Stimulated activated effector memory CD8-positive, alpha-beta T cell treated with anti-CD3 and anti-CD28 coated beads, Interleukin-12 subunit alpha, Interleukin-12 subunit beta, amount 100 ng/mL, for 72 hours (primary cell): ENCODE measurements at regions not wholly inside any gene's neighbourhood (a gene's known extent, or its start where the extent isn't known, plus 50 kb on each side); places are given as distances from the start of the nearest gene placed in this dataset.

Experiments
- ATAC-seq: fragments of 150-1000 bp; cut with Tn5 transposase; 2 replicates; pipeline ENCODE4 v1.10.0; 2021
- DNase-seq, 2 donors: peaks; one replicate each; pipeline ENCODE4 v3.0.0; 2021 to 2022; ENCODE audit warnings: low spot score in 2 of 2
- H3K27ac Mint-ChIP-seq: one replicate; pipeline ENCODE4 v1.8.0; 2022; ENCODE audit warnings: mild to moderate bottlenecking, mixed read lengths
- H3K36me3 Mint-ChIP-seq: one replicate; pipeline ENCODE4 v1.8.0; 2022; ENCODE audit warnings: mild to moderate bottlenecking, mixed read lengths
- H3K4me1 Mint-ChIP-seq: one replicate; pipeline ENCODE4 v1.8.0; 2022; ENCODE audit warnings: mixed read lengths
- H3K4me3 Mint-ChIP-seq: one replicate; pipeline ENCODE4 v1.8.0; 2022; ENCODE audit warnings: mild to moderate bottlenecking, mixed read lengths
- H3K9me3 Mint-ChIP-seq: one replicate; pipeline ENCODE4 v1.8.0; 2022; ENCODE audit warnings: mixed read lengths

DNA sequence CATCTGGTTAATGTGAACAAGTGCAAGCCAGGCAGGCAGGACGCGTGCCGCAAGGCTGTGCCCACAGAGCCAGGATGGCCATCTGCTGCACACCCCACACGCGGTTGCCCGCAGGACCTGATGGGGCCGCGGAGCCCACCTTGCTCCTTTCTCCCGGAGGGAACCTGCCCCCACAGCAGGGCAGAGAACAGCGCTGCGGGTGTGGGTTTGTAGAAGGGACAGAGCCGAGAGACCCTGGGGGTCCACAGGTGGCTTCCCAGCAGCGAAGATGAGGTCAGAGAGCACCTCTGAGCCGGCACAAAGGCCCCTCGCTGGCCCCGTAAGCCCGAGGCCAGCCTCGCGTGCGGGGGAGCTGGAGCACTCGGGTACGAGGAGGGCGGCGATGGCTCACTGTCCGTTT is 460.8 kb upstream of the SALL3 start:
- Mint-ChIP-seq H3K27ac (no peak overlapping the region), H3K9me3 (no peaks in the 10 kb centered on the region), H3K4me3 (no peak overlapping the region), H3K4me1 (no peaks in the 10 kb centered on the region), H3K36me3 (no peaks in the 10 kb centered on the region)
- DNase-seq = no peak
- ATAC-seq = no peak

DNA sequence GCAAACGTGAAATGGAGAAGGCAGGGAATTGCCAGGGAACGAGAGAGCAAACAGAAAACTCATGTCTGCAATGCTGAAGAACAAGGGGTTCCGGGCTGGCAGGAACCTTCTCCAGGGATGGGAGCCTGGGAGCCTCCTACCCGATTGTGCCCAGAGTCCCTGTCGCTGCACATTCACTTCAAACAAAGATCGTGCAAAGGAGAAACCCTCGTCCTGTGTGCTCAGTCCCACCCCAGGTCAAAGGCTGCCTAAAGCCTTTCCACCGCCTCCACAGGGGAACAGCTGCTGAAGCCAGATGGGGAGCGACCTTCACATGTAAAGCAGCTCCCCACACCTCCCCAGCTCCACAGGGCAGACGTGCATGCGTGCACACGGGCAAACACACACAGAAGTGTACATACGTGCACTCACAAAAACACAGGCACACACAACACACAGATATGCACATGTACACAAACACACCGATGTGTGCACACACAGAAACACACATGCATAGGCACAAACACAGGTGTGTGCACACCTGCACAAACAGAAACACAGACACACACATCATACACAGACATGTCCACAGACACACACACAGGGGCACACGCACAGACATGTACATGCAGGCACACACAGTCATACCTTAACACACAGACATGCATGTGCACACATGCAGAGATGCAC is 460.1 kb upstream of the SALL3 start:
- Mint-ChIP-seq H3K36me3 (no peaks in the 10 kb centered on the region), H3K27ac (no peak overlapping the region), H3K4me1 (no peaks in the 10 kb centered on the region), H3K9me3 (no peaks in the 10 kb centered on the region), H3K4me3 (no peak overlapping the region)
- no peak for ATAC-seq
- no peak for DNase-seq

DNA sequence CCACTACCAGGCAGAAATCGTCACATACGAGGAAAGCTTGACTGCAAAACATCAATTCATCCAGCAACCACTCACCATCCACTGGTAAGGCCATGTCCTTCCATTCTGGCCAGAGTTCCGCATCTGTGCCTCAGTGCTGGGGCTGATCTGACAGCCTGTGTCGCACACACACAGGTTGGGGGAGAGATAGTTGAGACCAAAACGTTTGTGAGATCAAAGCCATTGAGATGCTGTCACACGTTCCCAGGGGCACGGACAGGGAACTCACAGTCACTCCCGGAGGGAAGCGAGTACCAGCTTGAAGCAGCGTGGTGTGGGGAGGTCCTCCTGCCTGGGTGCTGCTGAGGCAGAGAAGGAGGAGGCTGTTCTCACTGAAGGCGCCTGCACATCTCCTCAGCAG is 458.5 kb upstream of the SALL3 start:
- H3K9me3 Mint-ChIP-seq = no peaks in the 10 kb centered on the region
- no peaks in the 10 kb centered on the region for H3K4me1 Mint-ChIP-seq
- ATAC-seq (no peak), DNase-seq (no peak)
- H3K27ac Mint-ChIP-seq = no peak overlapping the region
- no peaks in the 10 kb centered on the region for H3K36me3 Mint-ChIP-seq
- no peak overlapping the region for H3K4me3 Mint-ChIP-seq

DNA sequence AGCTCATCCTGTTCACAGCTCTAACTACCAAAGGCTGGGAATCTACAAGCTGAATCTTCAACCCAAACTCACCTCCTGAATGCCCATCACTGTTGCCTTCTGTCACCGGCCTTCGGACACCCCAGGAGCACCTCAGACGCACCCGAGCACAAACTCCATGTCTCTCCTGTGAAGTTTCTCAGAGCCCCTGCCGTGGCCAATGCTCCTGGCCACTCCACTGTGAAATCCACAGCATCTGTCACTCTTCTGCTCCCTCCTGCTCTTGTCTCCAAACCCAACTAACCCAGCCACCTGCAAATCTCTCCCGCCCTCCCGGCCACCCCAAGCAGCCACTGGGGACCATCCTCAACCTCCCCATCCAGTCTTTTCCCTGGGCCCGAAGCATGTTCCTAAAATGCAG is 457.9 kb upstream of the SALL3 start:
- DNase-seq (no peak), ATAC-seq (no peak)
- H3K27ac Mint-ChIP-seq = no peak overlapping the region
- H3K9me3 Mint-ChIP-seq = no peaks in the 10 kb centered on the region
- H3K4me3 Mint-ChIP-seq = no peak overlapping the region
- H3K36me3 Mint-ChIP-seq = no peaks in the 10 kb centered on the region
- H3K4me1 Mint-ChIP-seq = no peaks in the 10 kb centered on the region

DNA sequence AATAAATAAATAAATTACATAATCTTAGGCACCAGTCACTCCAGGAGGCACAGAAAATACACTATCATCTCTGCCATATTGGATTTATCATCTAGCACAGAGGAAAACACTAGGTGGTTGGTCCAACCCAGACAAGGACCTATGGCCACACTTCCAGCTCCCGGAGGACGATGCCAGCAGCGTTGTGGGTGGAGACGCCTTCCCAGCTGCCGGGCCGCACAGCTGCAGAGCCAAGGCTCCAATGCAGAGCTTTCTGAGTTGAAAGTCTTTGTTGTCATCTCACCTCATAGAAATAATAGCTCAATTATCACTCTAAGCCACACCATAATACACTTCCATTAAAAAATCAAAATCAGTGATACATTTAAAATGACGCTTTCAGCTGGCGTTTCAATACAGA is 457.1 kb upstream of the SALL3 start:
- Mint-ChIP-seq H3K4me3 (no peak overlapping the region), H3K36me3 (no peaks in the 10 kb centered on the region), H3K4me1 (no peaks in the 10 kb centered on the region), H3K9me3 (no peaks in the 10 kb centered on the region), H3K27ac (no peak overlapping the region)
- ATAC-seq (no peak), DNase-seq (no peak)

DNA sequence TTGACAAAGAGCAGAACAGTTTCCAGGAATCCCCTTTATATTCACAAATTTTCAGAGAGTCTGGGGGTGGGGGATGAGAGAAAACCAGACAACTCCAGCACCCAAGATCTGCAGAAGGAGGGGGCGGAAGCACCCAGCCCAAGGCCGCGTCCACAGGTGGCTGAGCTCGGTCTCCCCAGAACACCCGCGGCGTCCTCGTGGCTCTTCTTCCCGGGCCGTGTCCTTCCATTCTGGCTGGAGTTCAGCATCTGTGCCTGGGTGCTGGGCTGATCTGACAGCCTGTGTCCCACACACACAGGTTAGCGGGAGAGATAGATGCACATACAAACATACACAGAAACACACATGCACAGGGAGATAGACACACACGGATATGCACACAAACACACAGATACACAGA is 455.8 kb upstream of the SALL3 start:
- Mint-ChIP-seq H3K36me3 (no peaks in the 10 kb centered on the region), H3K27ac (no peak overlapping the region), H3K9me3 (no peaks in the 10 kb centered on the region), H3K4me1 (no peaks in the 10 kb centered on the region), H3K4me3 (no peak overlapping the region)
- DNase-seq (no peak), ATAC-seq (no peak)

GRCh38 chr18:78525366-78526111 is 454.1 kb upstream of the SALL3 start:
- Mint-ChIP-seq H3K36me3 (no peaks in the 10 kb centered on the region), H3K4me1 (no peaks in the 10 kb centered on the region), H3K27ac (no peak overlapping the region), H3K4me3 (no peak overlapping the region), H3K9me3 (no peaks in the 10 kb centered on the region)
- no peak for DNase-seq
- no peak for ATAC-seq

GRCh38 chr18:78526275-78526674 is 453.3 kb upstream of the SALL3 start:
- H3K4me1 Mint-ChIP-seq = no peaks in the 10 kb centered on the region
- ATAC-seq = no peak
- DNase-seq = no peak
- no peak overlapping the region for H3K4me3 Mint-ChIP-seq
- no peak overlapping the region for H3K27ac Mint-ChIP-seq
- H3K36me3 Mint-ChIP-seq = no peaks in the 10 kb centered on the region
- H3K9me3 Mint-ChIP-seq = no peaks in the 10 kb centered on the region

DNA sequence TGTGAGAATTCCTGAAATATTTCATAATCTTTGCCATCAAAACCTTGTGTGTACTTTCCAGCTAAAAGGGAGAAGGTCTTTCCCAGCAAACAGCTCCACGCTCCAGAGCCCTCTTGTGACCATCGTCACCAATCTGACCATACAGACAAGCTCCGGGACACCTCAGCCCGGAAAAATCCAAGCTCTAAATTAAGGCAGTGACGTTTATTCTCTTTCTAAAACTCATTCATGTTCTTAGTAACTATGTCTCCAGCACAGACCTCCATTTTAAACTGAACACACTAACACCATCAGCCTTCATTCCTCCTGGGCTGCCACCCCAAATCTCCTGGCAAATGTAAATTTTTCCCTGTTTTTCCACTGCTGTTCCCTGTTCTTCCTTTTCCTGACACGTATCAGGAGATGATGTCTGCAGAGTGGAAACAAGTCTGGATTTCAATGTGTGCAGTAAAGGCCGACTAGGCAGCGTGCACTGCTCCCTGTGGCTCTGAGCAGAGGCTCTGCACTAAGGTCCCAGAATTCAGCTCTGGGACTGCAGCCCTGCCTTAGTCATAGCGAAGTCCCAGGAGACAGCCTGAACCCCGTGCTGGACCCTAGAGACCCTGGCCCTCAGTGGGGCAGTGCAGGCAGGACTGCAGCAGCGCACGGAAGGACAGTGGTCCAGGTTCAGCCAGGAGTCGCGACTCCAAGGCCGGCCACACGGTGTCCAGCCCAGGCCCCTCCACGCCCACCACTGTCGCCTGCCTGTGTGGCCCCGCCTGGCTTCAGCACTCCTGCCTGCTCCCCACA is 452.5 kb upstream of the SALL3 start:
- ATAC-seq (peak; percentile 31), DNase-seq (no peak)
- Mint-ChIP-seq H3K4me3 (no peak overlapping the region), H3K9me3 (no peaks in the 10 kb centered on the region), H3K27ac (no peak overlapping the region), H3K4me1 (no peaks in the 10 kb centered on the region), H3K36me3 (no peaks in the 10 kb centered on the region)

DNA sequence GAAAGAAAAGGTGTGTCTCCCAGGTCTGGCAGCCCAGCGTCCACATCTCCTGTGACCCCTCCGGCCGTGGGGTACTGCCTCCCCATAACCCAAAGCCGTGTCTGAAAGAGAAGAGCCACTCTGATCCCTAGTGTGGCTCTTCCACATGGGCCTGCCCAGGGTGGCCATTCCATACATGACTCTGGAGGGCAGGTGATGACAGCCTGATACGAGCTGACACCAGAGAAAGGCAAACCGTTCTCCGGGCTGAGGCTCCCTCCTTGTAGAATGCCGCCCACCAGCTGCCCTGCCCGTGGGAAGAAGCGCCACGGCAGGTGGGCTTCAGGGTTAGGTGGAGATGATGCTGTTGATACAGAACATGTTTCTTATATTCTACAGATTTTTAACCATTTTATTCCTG is 451.6 kb upstream of the SALL3 start:
- no peak for ATAC-seq

DNA sequence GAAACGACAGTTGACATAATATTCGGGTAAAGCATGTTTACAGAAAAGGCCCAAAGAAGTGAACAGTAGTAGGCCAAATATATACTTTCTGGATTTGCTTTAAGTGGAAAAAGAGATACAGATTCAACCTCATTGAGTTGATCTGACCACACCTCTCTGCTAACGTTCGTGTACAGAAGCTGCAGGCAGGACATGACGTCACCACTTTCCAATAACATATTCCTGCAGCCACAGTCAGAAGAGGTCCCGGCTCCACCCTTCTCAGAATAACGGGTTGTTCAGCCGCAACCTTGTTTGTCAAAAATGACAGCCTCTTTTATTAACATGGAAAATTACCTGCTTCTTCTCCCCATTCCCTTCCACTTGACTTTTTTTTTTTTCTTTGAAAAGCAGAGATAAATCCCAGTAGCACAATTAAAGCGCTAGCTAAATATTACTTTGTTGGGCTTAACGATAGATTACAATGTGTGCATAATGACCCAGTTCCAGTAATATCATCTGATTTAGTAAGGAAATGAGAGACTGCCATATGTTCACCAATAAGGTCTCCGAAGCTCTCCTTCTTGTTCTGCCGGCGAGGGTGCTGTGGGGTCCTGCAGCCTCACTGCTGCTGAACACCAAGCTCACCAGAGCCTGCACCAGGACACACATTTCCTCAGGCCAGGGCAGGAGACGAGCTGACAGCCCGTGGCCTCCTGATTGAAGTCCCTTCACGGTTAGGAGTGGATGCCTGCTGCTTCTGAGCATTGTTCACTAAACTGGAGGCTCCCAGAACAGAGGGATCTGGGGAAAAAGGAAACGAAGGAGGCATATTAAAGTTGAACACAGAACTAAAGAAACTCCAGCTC is 451.0 kb upstream of the SALL3 start:
- no peaks in the 10 kb centered on the region for H3K4me1 Mint-ChIP-seq
- no peak for DNase-seq
- no peaks in the 10 kb centered on the region for H3K36me3 Mint-ChIP-seq
- no peak overlapping the region for H3K27ac Mint-ChIP-seq
- H3K4me3 Mint-ChIP-seq = no peak overlapping the region
- no peak for ATAC-seq
- H3K9me3 Mint-ChIP-seq = no peaks in the 10 kb centered on the region

More for the DNA sequence above, 451.6 kb upstream of the SALL3 start:
- Mint-ChIP-seq H3K36me3 (no peaks in the 10 kb centered on the region), H3K9me3 (no peaks in the 10 kb centered on the region), H3K4me1 (no peaks in the 10 kb centered on the region), H3K4me3 (no peak overlapping the region), H3K27ac (no peak overlapping the region)
- DNase-seq = no peak

DNA sequence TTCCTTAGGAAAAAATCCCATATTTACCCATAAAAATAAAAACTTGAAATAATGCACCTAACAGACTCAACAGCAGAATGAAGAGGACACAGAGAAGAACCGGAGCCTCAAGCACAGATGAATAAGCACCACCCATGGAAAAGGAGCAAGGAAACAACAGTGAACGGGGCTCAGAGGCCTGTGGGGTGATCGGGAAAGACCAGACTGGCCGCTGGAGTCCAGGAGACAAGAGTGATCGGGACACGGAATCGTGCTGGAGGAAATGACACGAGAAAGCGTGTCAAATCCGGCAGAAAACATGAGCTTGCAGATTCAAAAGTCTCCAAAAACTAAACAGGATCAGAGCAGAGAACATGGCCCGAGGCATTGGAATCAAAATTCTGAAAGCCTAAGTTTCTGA is 448.0 kb upstream of the SALL3 start:
- H3K36me3 Mint-ChIP-seq = no peaks in the 10 kb centered on the region

DNA sequence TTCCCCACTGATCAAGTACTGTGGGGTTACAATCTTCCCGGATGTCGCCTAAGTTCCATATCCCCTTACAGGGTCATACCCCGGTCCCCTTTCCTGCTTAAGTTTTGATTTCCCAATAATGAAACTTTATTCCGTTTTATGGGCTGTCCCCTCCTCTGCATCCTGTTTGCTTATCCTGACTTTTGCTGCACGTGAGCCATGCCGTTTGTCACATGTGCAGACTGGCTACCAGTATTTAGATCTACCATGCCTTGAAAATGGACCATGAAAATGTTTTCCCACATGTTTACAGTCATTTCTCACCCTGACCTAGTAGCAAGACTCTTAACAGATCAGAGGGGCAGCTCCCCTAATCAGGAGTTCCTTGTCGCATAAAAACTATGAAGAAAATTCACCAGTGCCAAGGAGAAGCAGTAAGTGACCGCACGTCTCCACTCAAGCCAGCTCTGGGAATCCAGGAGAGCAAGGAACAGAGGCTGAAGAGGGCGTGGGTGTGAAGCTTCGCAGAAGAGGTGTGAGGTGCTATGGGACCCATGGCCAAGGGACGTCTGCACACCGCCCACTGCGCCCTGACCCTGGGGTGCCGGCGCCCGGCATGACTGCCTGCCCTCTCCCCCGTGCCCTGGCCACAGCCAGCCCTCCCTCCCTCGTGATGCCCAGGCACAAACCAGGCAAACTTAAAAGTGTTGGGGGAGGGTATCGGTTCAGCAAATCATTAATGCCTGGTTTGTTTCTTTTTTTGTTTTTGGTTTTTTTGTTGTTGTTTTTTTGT is 440.8 kb upstream of the SALL3 start:
- no peak for DNase-seq
- ATAC-seq = no peak
- Mint-ChIP-seq H3K9me3 (no peaks in the 10 kb centered on the region), H3K4me3 (no peak overlapping the region), H3K27ac (no peak overlapping the region), H3K4me1 (no peaks in the 10 kb centered on the region), H3K36me3 (no peaks in the 10 kb centered on the region)

More for the DNA sequence above, 448.0 kb upstream of the SALL3 start:
- Mint-ChIP-seq H3K4me3 (no peak overlapping the region), H3K4me1 (no peaks in the 10 kb centered on the region), H3K27ac (no peak overlapping the region), H3K9me3 (no peaks in the 10 kb centered on the region)
- ATAC-seq (no peak), DNase-seq (no peak)

- H3K9me3 Mint-ChIP-seq = no peaks in the 10 kb centered on the region
- no peak overlapping the region for H3K4me3 Mint-ChIP-seq
- DNase-seq (no peak), ATAC-seq (no peak)
- H3K36me3 Mint-ChIP-seq = no peaks in the 10 kb centered on the region
- no peak overlapping the region for H3K27ac Mint-ChIP-seq
- H3K4me1 Mint-ChIP-seq = no peaks in the 10 kb centered on the region
Measured at GRCh38 chr18:78540636-78541529, 438.7 kb upstream of the SALL3 start.
